HEK293T (cell line): ENCODE measurements at regions not wholly inside any gene's neighbourhood (a gene's known extent, or its start where the extent isn't known, plus 50 kb on each side); places are given as distances from the start of the nearest gene placed in this dataset.
"Not testable (repeated sequence)": the region's sequence is repeated elsewhere in the genome, so short reads cannot be mapped to it uniquely, and the experiment has no call there.

Experiments used
- CTCF ChIA-PET: fragments of 350-600 bp; formaldehyde crosslinking; extraction: SDS; loops from one replicate; lab custom pipeline; 2021; ENCODE audit warnings: antibody characterized with exemption, inconsistent platforms; lab: Yijun Ruan, JAX
- POLR2A ChIA-PET: fragments of 350-600 bp; formaldehyde crosslinking; extraction: SDS; loops from one replicate; lab custom pipeline; 2020; ENCODE audit warnings: antibody characterized with exemption, inconsistent platforms; lab: Yijun Ruan, JAX
- DNase-seq: peaks from one replicate; pipeline ENCODE4 v3.0.0; 2012; ENCODE audit warnings: mixed read lengths; ENCODE audit errors: extremely low spot score
- ARNT ChIP-seq: fragments of 450-650 bp; IDR thresholded peaks from 2 replicates; pipeline ENCODE4 v1.6.1; 2017; ENCODE audit warnings: mild to moderate bottlenecking
- BHLHE40 ChIP-seq: fragments of 450-650 bp; IDR thresholded peaks from 2 replicates; pipeline ENCODE4 v1.6.1; 2016; ENCODE audit warnings: mild to moderate bottlenecking, moderate library complexity, borderline replicate concordance
- CTBP1 ChIP-seq: fragments of 450-650 bp; IDR thresholded peaks from 2 replicates; pipeline ENCODE4 v1.6.1; 2016; ENCODE audit warnings: borderline replicate concordance
- ELF4 ChIP-seq: fragments of 450-650 bp; IDR thresholded peaks from 2 replicates; pipeline ENCODE4 v1.6.1; 2017; ENCODE audit warnings: antibody characterized with exemption
- FOXA1 ChIP-seq: fragments of 450-650 bp; IDR thresholded peaks from 2 replicates; pipeline ENCODE4 v1.6.1; 2016; ENCODE audit warnings: mild to moderate bottlenecking
- FOXK2 ChIP-seq: fragments of 450-650 bp; IDR thresholded peaks from 2 replicates; pipeline ENCODE4 v1.6.1; 2016; ENCODE audit warnings: mild to moderate bottlenecking
- FOXM1 ChIP-seq: fragments of 450-650 bp; IDR thresholded peaks from 2 replicates; pipeline ENCODE4 v1.6.1; 2017; ENCODE audit warnings: mild to moderate bottlenecking, borderline replicate concordance
- HDGF ChIP-seq: fragments of 450-650 bp; IDR thresholded peaks from 2 replicates; pipeline ENCODE4 v1.6.1; 2017; ENCODE audit warnings: antibody characterized with exemption, borderline replicate concordance
- L3MBTL2 ChIP-seq: fragments of 450-650 bp; conservative IDR thresholded peaks from 2 replicates; pipeline ENCODE4 v1.6.1; 2016; ENCODE audit warnings: mild to moderate bottlenecking
- LEF1 ChIP-seq: fragments of 450-650 bp; IDR thresholded peaks from 2 replicates; pipeline ENCODE4 v1.6.1; 2017; ENCODE audit warnings: mild to moderate bottlenecking, borderline replicate concordance
- NFRKB ChIP-seq: fragments of 450-650 bp; IDR thresholded peaks from 2 replicates; pipeline ENCODE4 v1.6.1; 2016; ENCODE audit warnings: mild to moderate bottlenecking, moderate library complexity
- PKNOX1 ChIP-seq: fragments of 450-650 bp; IDR thresholded peaks from 2 replicates; pipeline ENCODE4 v1.6.1; 2016
- SP1 ChIP-seq: fragments of 450-650 bp; IDR thresholded peaks from 2 replicates; pipeline ENCODE4 v1.6.1; 2017
- SUZ12 ChIP-seq: fragments of 450-650 bp; IDR thresholded peaks from 2 replicates; pipeline ENCODE4 v1.6.1; 2016; ENCODE audit warnings: mild to moderate bottlenecking
- TARDBP ChIP-seq: fragments of 450-650 bp; IDR thresholded peaks from 2 replicates; pipeline ENCODE4 v1.6.1; 2016
- ZNF384 ChIP-seq: fragments of 450-650 bp; IDR thresholded peaks from 2 replicates; pipeline ENCODE4 v1.6.1; 2016

- DNase-seq: no peak
- CTCF ChIA-PET: no interaction called here
- POLR2A ChIA-PET: interaction anchor here (0.6 to 2.8 kb wide), 2 partner anchors 14 to 229 kb away, joined by 4 to 13 read pairs; no protein-coding TSS in a partner anchor
- TF ChIP-seq L3MBTL2 (no peak), BHLHE40 (no peak)
Observed at GRCh38 chr5:124614836-124615385, 131.5 kb downstream of the ZNF608 start.

GRCh38 chr5:124614105-124614504 lies 132.3 kb downstream of the ZNF608 start:
- ChIA-PET POLR2A (interaction anchor here (2.8 kb wide), 1 partner anchor 15 kb away, joined by 13 read pairs; no protein-coding TSS in a partner anchor), CTCF (no interaction called here)
- DNase-seq: no peak
- TF ChIP-seq TARDBP: no peak
- no peak for TF ChIP-seq ZNF384
- no peak for TF ChIP-seq BHLHE40
- no peak for TF ChIP-seq ARNT
- TF ChIP-seq SP1: no peak
- TF ChIP-seq CTBP1: no peak
- TF ChIP-seq NFRKB: no peak
- no peak for TF ChIP-seq ELF4
- TF ChIP-seq FOXK2: no peak
- TF ChIP-seq L3MBTL2: no peak
- no peak for TF ChIP-seq SUZ12
- TF ChIP-seq LEF1: no peak
- no peak for TF ChIP-seq FOXM1
- no peak for TF ChIP-seq HDGF

GRCh38 chr5:124613273-124613953 lies 133.0 kb downstream of the ZNF608 start:
- POLR2A ChIA-PET: no interaction called here
- CTCF ChIA-PET: no interaction called here
- TF ChIP-seq LEF1 (no peak), SP1 (no peak), FOXA1 (no peak)
- no peak for DNase-seq

- TF ChIP-seq CTBP1: no peak
- no peak for TF ChIP-seq NFRKB
- TF ChIP-seq ARNT: no peak
- no peak for TF ChIP-seq SP1
- TF ChIP-seq ELF4: no peak
- no peak for TF ChIP-seq FOXK2
- TF ChIP-seq SUZ12: no peak
- no peak for TF ChIP-seq LEF1
- no peak for TF ChIP-seq HDGF
- no peak for TF ChIP-seq PKNOX1
- no peak for TF ChIP-seq FOXM1
- TF ChIP-seq ZNF384: no peak
- no peak for TF ChIP-seq BHLHE40
- no peak for TF ChIP-seq FOXA1
- no peak for TF ChIP-seq TARDBP
- no peak for TF ChIP-seq L3MBTL2
- no peak for DNase-seq
- ChIA-PET CTCF (no interaction called here), POLR2A (no interaction called here)
Observed at GRCh38 chr5:124612023-124612422, 134.4 kb downstream of the ZNF608 start.

GRCh38 chr5:124611262-124611661 lies 135.2 kb downstream of the ZNF608 start:
- POLR2A ChIA-PET, CTCF ChIA-PET, DNase-seq: not testable (repeated sequence)

- DNase-seq, POLR2A ChIA-PET, CTCF ChIA-PET: not testable (repeated sequence)
Observed at GRCh38 chr5:124609685-124610084, 136.8 kb downstream of the ZNF608 start.

GRCh38 chr5:124606543-124606942 lies 139.9 kb downstream of the ZNF608 start:
- no peak for DNase-seq
- TF ChIP-seq BHLHE40 (no peak), HDGF (no peak), PKNOX1 (no peak), ZNF384 (no peak), SUZ12 (no peak), ELF4 (no peak), LEF1 (no peak), SP1 (no peak), CTBP1 (no peak), FOXM1 (no peak), ARNT (no peak), L3MBTL2 (no peak), FOXK2 (no peak), NFRKB (no peak), TARDBP (no peak), FOXA1 (no peak)
- CTCF ChIA-PET: interaction anchor here (0.6 kb wide), 1 partner anchor 10 kb away, joined by 3 read pairs; no protein-coding TSS in a partner anchor
- POLR2A ChIA-PET: no interaction called here
